ENCODE measurements at regions not wholly inside any gene's neighbourhood (a gene's known extent, or its start where the extent isn't known, plus 50 kb on each side); places are given as distances from the start of the nearest gene placed in this dataset.
A peak's percentile ranks its signal among the peaks of the same experiment; 100 is the strongest.
"Not testable (repeated sequence)": the region's sequence is repeated elsewhere in the genome, so short reads cannot be mapped to it uniquely, and the experiment has no call there.

DNA sequence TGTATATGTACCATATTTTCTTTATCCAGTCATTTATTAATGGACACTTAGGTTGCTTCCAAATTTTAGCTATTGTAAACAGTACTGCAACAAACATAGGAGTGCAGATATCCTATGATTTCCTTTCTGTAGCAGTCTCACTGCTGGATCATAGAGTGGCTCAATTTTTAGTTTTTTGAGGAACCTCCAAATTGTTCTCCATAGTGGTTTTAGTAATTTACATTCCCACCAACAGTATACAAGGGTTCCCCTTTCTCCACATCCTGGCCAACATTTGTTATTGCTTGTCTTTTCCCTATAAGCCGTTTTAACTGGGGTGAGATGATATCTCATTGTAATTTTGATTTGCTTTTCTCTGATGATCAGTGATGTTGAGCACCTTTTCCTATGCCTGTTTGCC, 114.3 kb downstream of the TMEM17 start:
- Histone ChIP-seq H3K27ac (no peak overlapping the region), H3K4me3 (ENCODE audit: low read depth, low read length) (no peak overlapping the region), H3K36me3 (replicated peaks) (no peaks in the 10 kb centered on the region), H3K27me3 (replicated peaks) (no peaks in the 10 kb centered on the region)
- DNase-seq = no peak
- in situ Hi-C loops (cut with HindIII; ENCODE audit: low pct_ligation_motif_present, low sequenced_read_pairs) = no loop called here
- TF ChIP-seq CTCF (IDR thresholded peaks at IDR 0.05; ENCODE audit: low read depth, low read length, missing control alignments) = no peak

GRCh38 chr2:62386378-62386777, 119.6 kb downstream of the TMEM17 start:
- H3K27me3 ChIP-seq (replicated peaks); H3K4me3 ChIP-seq (ENCODE audit: low read depth, low read length); DNase-seq; H3K36me3 ChIP-seq (replicated peaks); H3K27ac ChIP-seq; in situ Hi-C loops (cut with HindIII; ENCODE audit: low pct_ligation_motif_present, low sequenced_read_pairs): not testable (repeated sequence)

GRCh38 chr2:62383846-62384245, 122.1 kb downstream of the TMEM17 start:
- TF ChIP-seq CTCF (IDR thresholded peaks at IDR 0.05; ENCODE audit: low read depth, low read length, missing control alignments) = no peak
- Histone ChIP-seq H3K27me3 (replicated peaks) (no peaks in the 10 kb centered on the region), H3K36me3 (replicated peaks) (no peaks in the 10 kb centered on the region), H3K27ac (no peak overlapping the region), H3K4me3 (ENCODE audit: low read depth, low read length) (no peak overlapping the region)
- in situ Hi-C loops (cut with HindIII; ENCODE audit: low pct_ligation_motif_present, low sequenced_read_pairs) = no loop called here
- DNase-seq = peak; percentile 35

DNA sequence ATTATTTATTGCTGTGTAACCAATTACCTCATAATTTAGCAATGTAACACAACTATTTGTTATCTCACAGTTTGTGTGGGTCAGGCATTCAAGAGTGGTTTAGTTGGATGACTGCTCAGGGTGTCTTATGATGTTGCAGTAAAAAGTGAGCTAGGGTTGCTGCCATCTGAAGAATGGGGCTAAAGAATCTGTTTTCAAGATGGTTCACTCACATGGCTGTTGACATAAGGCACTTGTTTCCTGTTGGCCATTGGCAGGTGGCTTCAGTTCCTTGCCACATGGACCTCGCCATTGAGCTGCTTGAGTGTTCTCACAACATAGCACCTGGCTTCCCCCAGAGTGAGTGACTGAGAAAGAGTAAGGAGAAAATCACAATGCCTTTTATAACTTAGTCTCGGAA, 123.2 kb downstream of the TMEM17 start:
- no peaks in the 10 kb centered on the region for H3K27me3 ChIP-seq (replicated peaks)
- DNase-seq = peak; percentile 62
- no peak overlapping the region for H3K4me3 ChIP-seq (ENCODE audit: low read depth, low read length)
- no peak overlapping the region for H3K27ac ChIP-seq
- in situ Hi-C loops (cut with HindIII; ENCODE audit: low pct_ligation_motif_present, low sequenced_read_pairs) = no loop called here
- no peaks in the 10 kb centered on the region for H3K36me3 ChIP-seq (replicated peaks)
- no peak for TF ChIP-seq CTCF (IDR thresholded peaks at IDR 0.05; ENCODE audit: low read depth, low read length, missing control alignments)

DNA sequence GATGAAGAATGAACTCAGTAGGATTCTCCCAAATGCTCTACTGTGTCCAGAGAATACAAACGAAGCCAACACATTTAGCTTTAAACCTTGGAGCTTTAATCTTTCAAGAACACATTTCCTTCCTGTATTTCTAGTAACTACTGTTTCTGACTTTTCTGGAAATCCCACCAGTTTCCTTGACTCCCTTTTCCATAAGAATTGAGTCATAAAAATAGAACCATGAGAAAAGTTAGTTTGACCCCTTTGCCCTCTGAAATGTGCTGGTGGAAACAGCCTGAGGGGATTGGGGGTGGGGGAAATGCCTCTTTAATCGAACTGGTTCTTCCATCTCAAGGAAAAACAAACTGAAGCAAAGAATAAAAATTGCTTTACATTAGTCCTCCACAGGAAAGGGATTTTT, 123.9 kb downstream of the TMEM17 start:
- Histone ChIP-seq H3K27me3 (replicated peaks) (no peaks in the 10 kb centered on the region), H3K27ac (no peak overlapping the region), H3K36me3 (replicated peaks) (no peaks in the 10 kb centered on the region), H3K4me3 (ENCODE audit: low read depth, low read length) (no peak overlapping the region)
- no peak for DNase-seq
- no peak for TF ChIP-seq CTCF (IDR thresholded peaks at IDR 0.05; ENCODE audit: low read depth, low read length, missing control alignments)
- in situ Hi-C loops (cut with HindIII; ENCODE audit: low pct_ligation_motif_present, low sequenced_read_pairs) = no loop called here

- TF ChIP-seq CTCF (IDR thresholded peaks at IDR 0.05; ENCODE audit: low read depth, low read length, missing control alignments) = no peak
- Histone ChIP-seq H3K27me3 (replicated peaks) (no peaks in the 10 kb centered on the region), H3K36me3 (replicated peaks) (no peaks in the 10 kb centered on the region), H3K27ac (no peak overlapping the region), H3K4me3 (ENCODE audit: low read depth, low read length) (no peak overlapping the region)
- in situ Hi-C loops (cut with HindIII; ENCODE audit: low pct_ligation_motif_present, low sequenced_read_pairs) = no loop called here
- no peak for DNase-seq
Observed at GRCh38 chr2:62381656-62382055, 124.3 kb downstream of the TMEM17 start.

Data from brain microvascular endothelial cell (primary cell).